GM20431 (cell line): ENCODE measurements at regions not wholly inside any gene's neighbourhood (a gene's known extent, or its start where the extent isn't known, plus 50 kb on each side); places are given as distances from the start of the nearest gene placed in this dataset.
"Not testable (repeated sequence)": the region's sequence is repeated elsewhere in the genome, so short reads cannot be mapped to it uniquely, and the experiment has no call there.

Experiments used
- in situ Hi-C: fragments of 300-500 bp; cut with MseI, MboI; formaldehyde crosslinking; loops from one replicate; pipeline ENCODE4 v1.15.0; 2020; ENCODE audit warnings: low sequenced_read_pairs; ENCODE audit not compliant: unreplicated experiment

GRCh38 chr14:28820677-28821076 lies 54.1 kb downstream of the FOXG1 start:
- in situ Hi-C loops = no loop called here

- in situ Hi-C loops = no loop called here
Observed at GRCh38 chr14:28821993-28822392, 55.4 kb downstream of the FOXG1 start.

GRCh38 chr14:28823245-28823644 lies 56.7 kb downstream of the FOXG1 start:
- in situ Hi-C loops = no loop called here

- in situ Hi-C loops = no loop called here
Observed at GRCh38 chr14:28830115-28830534, 63.5 kb downstream of the FOXG1 start.

GRCh38 chr14:28831126-28831525 lies 64.5 kb downstream of the FOXG1 start:
- in situ Hi-C loops = no loop called here

GRCh38 chr14:28842569-28842968 lies 76.0 kb downstream of the FOXG1 start:
- in situ Hi-C loops = not testable (repeated sequence)

- in situ Hi-C loops = no loop called here
Observed at GRCh38 chr14:28867571-28867970, 101.0 kb downstream of the FOXG1 start.

- in situ Hi-C loops = no loop called here
Observed at GRCh38 chr14:28870033-28870564, 103.5 kb downstream of the FOXG1 start.

GRCh38 chr14:28875934-28876571 lies 109.5 kb downstream of the FOXG1 start:
- in situ Hi-C loops = no loop called here

GRCh38 chr14:28876572-28876945 lies 110.0 kb downstream of the FOXG1 start:
- in situ Hi-C loops = no loop called here

GRCh38 chr14:28877923-28878322 lies 111.3 kb downstream of the FOXG1 start:
- in situ Hi-C loops = no loop called here

GRCh38 chr14:28879573-28879996 lies 113.0 kb downstream of the FOXG1 start:
- in situ Hi-C loops = no loop called here

GRCh38 chr14:28886940-28887339 lies 120.4 kb downstream of the FOXG1 start:
- in situ Hi-C loops = no loop called here

GRCh38 chr14:28895389-28895788 lies 128.8 kb downstream of the FOXG1 start:
- in situ Hi-C loops = no loop called here

- in situ Hi-C loops = no loop called here
Observed at GRCh38 chr14:28896337-28896736, 129.8 kb downstream of the FOXG1 start.

- in situ Hi-C loops = no loop called here
Observed at GRCh38 chr14:28901631-28902030, 135.0 kb downstream of the FOXG1 start.

- in situ Hi-C loops = no loop called here
Observed at GRCh38 chr14:28902930-28903329, 136.3 kb downstream of the FOXG1 start.

GRCh38 chr14:28911521-28911920 lies 144.9 kb downstream of the FOXG1 start:
- in situ Hi-C loops = no loop called here

GRCh38 chr14:28913056-28913455 lies 146.5 kb downstream of the FOXG1 start:
- in situ Hi-C loops = no loop called here

- in situ Hi-C loops = no loop called here
Observed at GRCh38 chr14:28926122-28926521, 159.5 kb downstream of the FOXG1 start.

- in situ Hi-C loops = no loop called here
Observed at GRCh38 chr14:28931999-28932398, 165.4 kb downstream of the FOXG1 start.

- in situ Hi-C loops = no loop called here
Observed at GRCh38 chr14:28936601-28937000, 170.0 kb downstream of the FOXG1 start.
